GM19240 (cell line): ENCODE measurements at regions not wholly inside any gene's neighbourhood (a gene's known extent, or its start where the extent isn't known, plus 50 kb on each side); places are given as distances from the start of the nearest gene placed in this dataset.

Experiments
- DNase-seq: peaks from one replicate; pipeline ENCODE4 v3.0.0; 2011; ENCODE audit warnings: low spot score; ENCODE audit not compliant: insufficient read length

DNA sequence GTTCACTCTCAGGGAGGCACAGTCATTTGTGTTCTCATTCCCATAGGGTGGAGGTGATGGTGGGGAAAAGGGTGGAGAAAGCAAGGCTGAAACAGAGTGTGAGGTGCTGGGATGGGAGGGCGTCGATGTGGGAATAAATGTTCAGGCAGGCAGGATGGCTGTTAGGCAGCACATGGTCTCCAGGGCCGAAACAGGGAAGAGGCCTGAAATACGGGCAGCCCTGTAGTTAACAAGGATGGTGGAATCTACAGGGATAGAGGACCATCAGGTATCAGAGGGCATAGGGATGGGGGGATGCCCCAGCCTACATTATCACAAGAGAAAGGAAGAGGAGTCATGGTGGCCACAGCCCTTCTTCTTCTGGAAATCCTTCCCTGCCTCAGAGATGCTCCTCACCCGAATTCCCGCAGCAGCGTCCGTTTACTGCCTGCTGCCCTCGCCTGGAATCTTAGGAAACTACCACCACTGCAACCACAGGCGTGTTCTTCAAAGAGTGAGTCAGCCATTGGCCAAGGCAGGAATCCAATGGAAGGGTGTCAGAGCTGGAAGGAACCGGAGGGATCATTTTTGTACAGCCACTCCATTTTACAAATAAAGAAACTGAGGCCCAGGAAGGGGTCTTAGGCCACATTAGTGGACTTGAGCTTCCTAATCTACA lies 49.7 kb upstream of the POMGNT2 start:
- DNase-seq, result no peak
